ENCODE measurements at regions not wholly inside any gene's neighbourhood (a gene's known extent, or its start where the extent isn't known, plus 50 kb on each side); places are given as distances from the start of the nearest gene placed in this dataset.

GRCh38 chr1:192087334-192087733 is 70.9 kb upstream of the RGS18 start:
- DNase-seq, result no peak
- Histone ChIP-seq H3K4me1 (no peaks in the 10 kb centered on the region), H3K4me3 (no peak overlapping the region), H3K9me3 (replicated peaks) (no peaks in the 10 kb centered on the region), H3K36me3 (no peaks in the 10 kb centered on the region), H3K27me3 (ENCODE audit: low read depth) (no peaks in the 10 kb centered on the region), H3K27ac (replicated peaks) (no peak overlapping the region)
- TF ChIP-seq CTCF (IDR thresholded peaks at IDR 0.05; ENCODE audit: borderline replicate concordance), result no peak
- intact Hi-C loops (cut with micrococcal nuclease), result no loop called here

GRCh38 chr1:192088496-192088895 is 69.8 kb upstream of the RGS18 start:
- H3K4me3 ChIP-seq, result no peak overlapping the region
- no peak for DNase-seq
- no peak overlapping the region for H3K27ac ChIP-seq (replicated peaks)
- intact Hi-C loops (cut with micrococcal nuclease), result no loop called here
- H3K4me1 ChIP-seq, result no peaks in the 10 kb centered on the region
- no peak for TF ChIP-seq CTCF (IDR thresholded peaks at IDR 0.05; ENCODE audit: borderline replicate concordance)
- no peaks in the 10 kb centered on the region for H3K9me3 ChIP-seq (replicated peaks)
- no peaks in the 10 kb centered on the region for H3K27me3 ChIP-seq (ENCODE audit: low read depth)
- no peaks in the 10 kb centered on the region for H3K36me3 ChIP-seq

GRCh38 chr1:192098001-192098400 is 60.3 kb upstream of the RGS18 start:
- H3K9me3 ChIP-seq (replicated peaks), result no peaks in the 10 kb centered on the region

GRCh38 chr1:192099328-192099727 is 58.9 kb upstream of the RGS18 start:
- Histone ChIP-seq H3K27ac (replicated peaks) (no peak overlapping the region), H3K4me1 (no peaks in the 10 kb centered on the region), H3K36me3 (no peaks in the 10 kb centered on the region), H3K27me3 (ENCODE audit: low read depth) (no peaks in the 10 kb centered on the region), H3K4me3 (no peak overlapping the region), H3K9me3 (replicated peaks) (no peaks in the 10 kb centered on the region)
- no peak for TF ChIP-seq CTCF (IDR thresholded peaks at IDR 0.05; ENCODE audit: borderline replicate concordance)
- intact Hi-C loops (cut with micrococcal nuclease), result no loop called here
- no peak for DNase-seq

More at GRCh38 chr1:192098001-192098400, 60.3 kb upstream of the RGS18 start:
- H3K36me3 ChIP-seq, result no peaks in the 10 kb centered on the region
- intact Hi-C loops (cut with micrococcal nuclease), result no loop called here
- H3K4me3 ChIP-seq, result no peak overlapping the region
- no peak overlapping the region for H3K27ac ChIP-seq (replicated peaks)
- H3K4me1 ChIP-seq, result no peaks in the 10 kb centered on the region
- no peak for DNase-seq
- TF ChIP-seq CTCF (IDR thresholded peaks at IDR 0.05; ENCODE audit: borderline replicate concordance), result no peak
- H3K27me3 ChIP-seq (ENCODE audit: low read depth), result no peaks in the 10 kb centered on the region

GRCh38 chr1:192100686-192101468 is 57.4 kb upstream of the RGS18 start:
- H3K36me3 ChIP-seq, result no peaks in the 10 kb centered on the region
- no peak overlapping the region for H3K27ac ChIP-seq (replicated peaks)
- intact Hi-C loops (cut with micrococcal nuclease), result no loop called here
- TF ChIP-seq CTCF (IDR thresholded peaks at IDR 0.05; ENCODE audit: borderline replicate concordance), result no peak
- H3K4me1 ChIP-seq, result no peaks in the 10 kb centered on the region
- H3K9me3 ChIP-seq (replicated peaks), result no peaks in the 10 kb centered on the region
- DNase-seq, result no peak
- no peak overlapping the region for H3K4me3 ChIP-seq
- no peaks in the 10 kb centered on the region for H3K27me3 ChIP-seq (ENCODE audit: low read depth)

Measured in left ventricle myocardium inferior (tissue), 1 donor.